ENCODE measurements at regions not wholly inside any gene's neighbourhood (a gene's known extent, or its start where the extent isn't known, plus 50 kb on each side); places are given as distances from the start of the nearest gene placed in this dataset.

DNA sequence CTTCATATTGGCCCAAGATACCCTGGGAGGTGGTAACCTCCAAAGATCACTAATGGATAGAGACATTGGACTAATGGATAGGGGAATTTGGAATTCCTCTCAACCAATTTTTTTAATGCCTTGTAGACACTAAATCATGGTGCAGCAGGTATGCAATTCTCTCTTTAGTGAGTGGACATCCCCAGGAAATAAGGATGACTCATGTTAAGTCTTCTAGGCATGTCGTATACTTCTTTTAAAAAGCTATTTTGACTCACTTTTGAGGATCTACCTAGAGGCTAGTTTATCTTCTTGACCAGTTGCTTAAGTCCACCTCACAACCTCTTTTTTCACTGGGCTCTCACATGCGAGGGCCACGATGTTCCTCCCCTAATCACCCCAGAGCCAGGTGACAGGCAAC lies 211.6 kb upstream of the CDH12 start:
- DNase-seq: no peak

- no peak for DNase-seq
These were observed 200.7 kb upstream of the CDH12 start for GRCh38 chr5:23053846-23054245.

DNA sequence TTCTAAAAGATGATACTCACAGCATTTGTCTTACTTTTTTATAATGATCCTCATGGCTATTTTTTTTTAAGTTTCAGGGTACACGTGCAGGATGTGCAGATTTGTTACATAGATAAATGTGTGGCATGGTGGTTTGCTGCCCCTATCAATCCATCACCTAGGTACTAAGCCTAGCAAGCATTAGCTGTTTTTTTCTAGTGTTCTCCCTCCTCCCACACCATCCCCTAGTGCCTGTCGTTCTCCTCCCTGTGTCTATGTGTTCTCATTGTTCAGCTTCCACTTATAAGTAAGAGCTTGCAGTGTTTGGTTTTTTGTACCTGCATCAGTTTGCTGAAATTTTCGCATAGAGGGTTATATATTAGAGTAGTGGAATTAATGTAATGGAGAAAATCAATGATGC lies 189.1 kb upstream of the CDH12 start:
- DNase-seq: no peak

DNA sequence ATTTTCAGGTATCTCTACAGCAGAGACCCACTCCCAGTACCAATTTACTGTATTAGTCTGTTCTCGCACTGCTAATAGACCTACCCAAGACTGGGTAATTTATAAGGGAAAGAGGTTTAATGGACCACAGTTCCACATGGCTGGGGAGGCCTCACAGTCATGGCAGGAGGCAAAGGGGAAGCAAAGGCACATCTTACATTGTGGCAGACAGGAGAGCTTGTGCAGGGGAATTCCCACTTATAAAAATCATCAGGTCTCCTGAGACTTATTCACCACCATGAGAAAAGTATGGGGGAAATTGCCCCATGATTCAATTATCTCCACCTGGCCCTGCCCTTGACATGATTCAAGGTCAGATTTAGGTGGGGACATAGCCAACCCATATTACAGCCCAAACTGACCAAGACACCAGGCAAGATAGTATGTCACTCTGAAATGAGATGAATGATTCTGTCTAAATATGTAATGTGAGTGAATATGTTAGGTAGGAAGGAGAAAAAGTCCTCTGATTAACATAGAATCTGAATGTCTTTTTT lies 182.5 kb upstream of the CDH12 start:
- DNase-seq: no peak

DNA sequence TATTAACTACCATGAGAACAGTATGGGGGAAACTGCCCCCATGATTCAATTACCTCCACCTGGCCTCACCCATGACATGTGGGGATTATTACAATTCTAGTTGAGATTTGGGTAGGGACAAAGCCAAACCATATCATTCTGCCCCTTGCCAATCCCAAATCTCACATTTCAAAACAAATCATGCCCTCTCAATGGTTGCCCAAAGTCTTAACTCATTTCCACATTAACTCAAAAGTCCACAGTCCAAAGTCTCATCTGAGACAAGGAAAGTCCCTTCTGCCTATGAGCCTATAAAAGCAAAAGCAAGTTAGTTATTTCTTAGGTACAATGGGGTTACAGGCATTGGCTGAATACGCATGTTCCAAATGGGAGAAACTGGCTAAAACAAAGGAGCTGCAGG lies 180.7 kb upstream of the CDH12 start:
- no peak for DNase-seq

DNA sequence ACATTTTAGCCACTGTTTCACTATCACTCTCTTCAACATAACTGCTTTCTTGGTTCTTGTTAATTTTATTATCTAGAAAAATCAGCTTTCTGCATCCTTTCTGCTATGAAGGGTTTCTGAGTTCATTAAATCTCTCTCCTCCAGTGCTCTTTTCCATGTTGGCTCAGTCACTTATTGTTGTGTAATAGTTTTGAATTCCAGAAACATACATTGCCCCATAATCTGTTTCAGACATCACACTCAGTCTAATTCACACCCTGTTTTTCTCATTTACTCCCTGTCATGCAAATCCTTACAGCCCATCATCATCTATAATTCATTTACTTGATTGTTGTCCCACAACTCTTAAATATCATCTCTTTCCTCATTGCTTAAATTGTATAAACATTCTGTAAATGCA lies 176.1 kb upstream of the CDH12 start:
- DNase-seq: no peak

GRCh38 chr5:23028445-23029021 lies 175.4 kb upstream of the CDH12 start:
- DNase-seq: no peak

GRCh38 chr5:23027830-23028229 lies 174.7 kb upstream of the CDH12 start:
- no peak for DNase-seq

GRCh38 chr5:23027331-23027730 lies 174.2 kb upstream of the CDH12 start:
- DNase-seq: no peak

- DNase-seq: no peak
These were observed 173.4 kb upstream of the CDH12 start for GRCh38 chr5:23026252-23027170.

DNA sequence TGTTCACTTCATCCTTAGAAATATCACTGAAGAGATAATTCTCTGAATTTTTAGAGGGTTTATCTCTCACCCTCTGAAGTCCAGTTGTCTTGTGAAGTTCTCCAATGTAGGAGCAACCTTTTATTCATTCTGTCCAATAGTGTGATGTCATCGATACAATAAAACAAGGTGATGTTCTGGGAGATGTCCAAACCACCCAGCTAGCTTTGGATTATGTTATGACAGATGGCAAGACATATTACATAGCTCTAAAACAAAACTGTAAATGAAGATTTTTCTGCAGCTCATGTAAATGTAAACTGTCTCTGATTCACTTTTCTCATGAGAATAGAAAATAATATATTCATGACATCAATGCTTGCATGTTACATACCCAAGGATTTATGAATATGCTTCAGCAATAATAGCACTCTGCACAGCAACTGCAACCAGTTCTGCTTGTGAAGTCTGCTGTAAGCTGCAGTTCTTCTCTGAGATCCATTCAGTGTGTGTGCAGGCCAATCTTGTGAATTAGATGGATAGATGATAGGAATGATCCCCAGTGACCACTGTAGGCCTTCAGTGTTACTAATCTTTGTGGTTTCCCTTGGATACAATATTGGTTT lies 172.6 kb upstream of the CDH12 start:
- no peak for DNase-seq

DNA sequence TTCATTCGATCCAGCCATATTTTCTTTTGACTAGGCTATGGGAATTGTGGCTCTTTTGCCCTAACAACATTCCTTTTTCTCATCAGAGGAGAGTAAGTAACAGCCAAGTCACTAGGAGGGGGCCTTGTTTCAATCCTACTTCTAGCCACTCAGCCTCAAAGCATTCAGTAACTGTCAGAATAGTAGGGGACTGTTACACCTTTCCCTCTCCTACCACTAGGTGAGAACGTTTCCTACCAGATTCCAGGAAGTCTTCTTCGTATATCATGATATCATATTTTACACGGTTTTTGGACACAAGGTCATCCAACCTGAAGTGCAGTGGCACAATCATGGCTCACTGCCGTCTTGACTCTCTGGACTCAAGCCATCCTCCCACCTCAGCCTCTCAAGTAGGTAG lies 171.3 kb upstream of the CDH12 start:
- DNase-seq: no peak

DNA sequence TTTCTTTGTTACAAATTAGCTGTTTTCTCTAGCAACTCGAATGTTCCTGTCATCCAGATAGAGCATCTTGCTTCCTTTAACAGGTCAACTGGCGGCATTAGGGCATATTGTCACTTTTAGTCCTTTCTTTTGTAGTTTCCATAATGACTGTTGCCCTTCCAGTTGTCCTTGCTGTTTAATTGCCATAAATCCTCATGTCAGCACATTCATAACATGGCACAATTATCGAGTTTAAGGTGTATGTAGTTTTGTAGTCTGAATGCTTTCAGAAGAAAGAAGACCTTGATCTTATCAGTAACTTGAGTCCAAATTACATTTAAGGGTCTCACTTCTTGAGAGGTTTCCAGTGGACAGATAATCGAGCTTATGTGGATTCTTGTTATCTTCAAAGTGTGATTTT lies 161.7 kb upstream of the CDH12 start:
- no peak for DNase-seq

GRCh38 chr5:23014266-23014665 lies 161.1 kb upstream of the CDH12 start:
- DNase-seq: peak; percentile 34

DNA sequence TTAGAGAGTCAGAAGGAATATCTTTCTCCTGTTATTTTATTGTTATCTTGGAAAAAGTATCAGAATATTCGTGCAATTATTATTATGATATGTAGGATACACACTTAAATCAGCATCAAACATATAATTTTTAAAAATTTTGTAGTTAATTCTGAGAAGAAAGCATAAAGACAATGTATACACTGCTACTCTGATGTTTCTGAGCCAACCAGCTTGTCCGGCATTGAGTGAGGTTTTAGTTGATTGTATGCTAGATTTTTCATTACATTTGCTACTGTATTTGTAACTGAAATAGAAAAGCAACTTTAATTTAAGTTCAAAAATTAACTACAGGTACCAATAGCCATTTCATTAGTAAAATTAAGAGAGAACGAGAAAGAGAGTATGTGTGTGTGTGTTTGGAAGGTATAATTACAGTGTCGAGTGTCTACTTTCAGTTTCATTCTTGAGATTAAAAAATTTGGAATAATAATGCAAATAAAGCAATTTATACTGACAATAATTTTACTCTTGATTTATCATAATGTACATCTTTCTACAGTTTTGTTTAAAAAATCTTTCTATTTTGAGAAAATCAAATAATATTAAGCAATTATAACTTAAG lies 160.4 kb upstream of the CDH12 start:
- no peak for DNase-seq

- DNase-seq: no peak
These were observed 159.7 kb upstream of the CDH12 start for GRCh38 chr5:23012842-23013241.

- DNase-seq: no peak
These were observed 154.6 kb upstream of the CDH12 start for GRCh38 chr5:23007762-23008161.

DNA sequence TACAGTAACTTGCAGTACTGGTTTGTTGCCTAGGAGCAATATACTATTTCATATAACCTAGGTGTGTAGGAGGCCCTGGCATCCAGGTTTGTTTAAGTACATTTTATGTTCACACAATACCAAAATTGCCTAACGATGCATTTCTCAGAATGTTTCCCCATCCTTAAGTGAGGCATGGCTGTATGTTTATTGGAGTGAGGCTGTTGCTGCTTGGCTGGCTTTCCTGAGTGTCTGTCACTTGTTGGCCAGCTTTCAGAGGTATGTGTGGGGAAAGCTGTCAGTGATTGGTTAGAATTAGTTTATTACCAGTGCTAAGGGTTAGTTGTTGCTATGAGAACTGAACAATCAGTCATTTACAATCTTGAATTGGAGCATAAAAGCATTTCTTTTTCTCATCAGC lies 154.1 kb upstream of the CDH12 start:
- DNase-seq: no peak

GRCh38 chr5:23001120-23001519 lies 148.0 kb upstream of the CDH12 start:
- no peak for DNase-seq

GRCh38 chr5:22998774-22999173 lies 145.6 kb upstream of the CDH12 start:
- no peak for DNase-seq

- DNase-seq: no peak
These were observed 145.2 kb upstream of the CDH12 start for GRCh38 chr5:22998362-22998761.

GRCh38 chr5:22988937-22989336 lies 135.8 kb upstream of the CDH12 start:
- DNase-seq: no peak

GRCh38 chr5:22986281-22986680 lies 133.1 kb upstream of the CDH12 start:
- no peak for DNase-seq

DNA sequence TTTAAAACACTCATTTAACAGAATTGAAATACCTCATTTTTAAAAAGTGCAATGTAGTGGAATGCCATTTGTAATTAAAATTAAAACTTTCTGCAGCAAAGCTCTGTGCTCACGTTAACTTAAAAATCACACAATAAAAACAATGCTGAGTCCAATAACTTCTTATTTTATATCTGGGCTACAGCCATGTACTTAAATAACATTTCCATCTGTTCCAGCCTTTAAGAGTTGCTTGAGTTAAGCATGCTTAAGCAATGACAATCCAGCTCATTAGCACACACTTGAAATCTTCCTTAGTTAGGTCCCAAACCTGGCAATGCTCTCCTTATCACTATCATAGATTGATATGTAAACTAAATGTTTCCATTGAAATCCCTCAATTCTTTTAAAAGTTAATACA lies 132.3 kb upstream of the CDH12 start:
- DNase-seq: no peak
